Loucy (cell line): ENCODE measurements at regions not wholly inside any gene's neighbourhood (a gene's known extent, or its start where the extent isn't known, plus 50 kb on each side); places are given as distances from the start of the nearest gene placed in this dataset.

Source experiments
- H2AFZ ChIP-seq: fragments of 200-600 bp; sonication (generic); 2 replicates; pipeline ENCODE4 v1.6.0; 2016; ENCODE audit warnings: antibody characterized with exemption, mild to moderate bottlenecking, low read length, moderate library complexity
- H3F3A ChIP-seq: fragments of 200-600 bp; 2 replicates; pipeline ENCODE4 v1.6.0; 2016; ENCODE audit warnings: antibody characterized with exemption, low read depth, mild to moderate bottlenecking
- H3K27me3 ChIP-seq: fragments of 200-600 bp; sonication (generic); 2 replicates; pipeline ENCODE4 v1.6.1; 2014; ENCODE audit warnings: low read length, mild to moderate bottlenecking; ENCODE audit not compliant: insufficient read depth, poor library complexity, severe bottlenecking
- H3K36me3 ChIP-seq: fragments of 200-600 bp; sonication (generic); 2 replicates; pipeline ENCODE4 v1.6.1; 2016; ENCODE audit warnings: low read length; ENCODE audit not compliant: insufficient read depth
- H3K4me1 ChIP-seq: fragments of 200-600 bp; sonication (generic); 2 replicates; pipeline ENCODE4 v1.5.1; 2014; ENCODE audit warnings: low read length, mild to moderate bottlenecking; ENCODE audit not compliant: insufficient read depth, poor library complexity, severe bottlenecking
- H3K4me2 ChIP-seq: fragments of 200-600 bp; sonication (generic); 2 replicates; pipeline ENCODE4 v1.6.0; 2014; ENCODE audit warnings: antibody characterized with exemption, low read length, low read depth, mild to moderate bottlenecking; ENCODE audit not compliant: poor library complexity, severe bottlenecking
- H3K4me3 ChIP-seq: fragments of 200-600 bp; sonication (generic); 2 replicates; pipeline ENCODE4 v1.5.1; 2014; ENCODE audit warnings: low read length, mild to moderate bottlenecking, mixed read lengths; ENCODE audit not compliant: poor library complexity, severe bottlenecking
- H3K79me2 ChIP-seq: fragments of 200-600 bp; sonication (generic); 2 replicates; pipeline ENCODE4 v1.6.1; 2014; ENCODE audit warnings: low read length; ENCODE audit not compliant: insufficient read depth
- H3K9ac ChIP-seq: fragments of 200-600 bp; sonication (generic); 2 replicates; pipeline ENCODE4 v1.6.0; 2014; ENCODE audit warnings: mild to moderate bottlenecking, low read depth, low read length, moderate library complexity; ENCODE audit not compliant: poor library complexity, severe bottlenecking
- H3K9me2 ChIP-seq: fragments of 200-600 bp; sonication (generic); replicated peaks from 2 replicates; pipeline ENCODE4 v1.6.1; 2016; ENCODE audit warnings: low read depth, low read length, mixed read lengths
- H3K9me3 ChIP-seq: fragments of 200-600 bp; sonication (generic); 2 replicates; pipeline ENCODE4 v1.6.1; 2014; ENCODE audit warnings: mild to moderate bottlenecking, antibody characterized with exemption, low read length, low read depth; ENCODE audit not compliant: insufficient read depth
- H4K20me1 ChIP-seq: fragments of 200-600 bp; sonication (generic); 2 replicates; pipeline ENCODE4 v1.6.0; 2014; ENCODE audit warnings: antibody characterized with exemption, low read length, mild to moderate bottlenecking; ENCODE audit not compliant: insufficient read depth, poor library complexity, severe bottlenecking
- CTCF ChIP-seq: fragments of 200-600 bp; sonication (generic); conservative IDR thresholded peaks from 2 replicates; pipeline ENCODE4 v1.5.1; 2014; ENCODE audit warnings: mild to moderate bottlenecking, antibody characterized with exemption, low read length
- EZH2phosphoT487 ChIP-seq: fragments of 200-600 bp; IDR thresholded peaks from 2 replicates; pipeline ENCODE4 v1.6.1; 2018; ENCODE audit warnings: antibody characterized with exemption, mild to moderate bottlenecking, moderate library complexity, borderline replicate concordance

- Histone ChIP-seq H3K36me3 (no peaks in the 10 kb centered on the region), H3K27me3 (no peaks in the 10 kb centered on the region), H3K79me2 (no peaks in the 10 kb centered on the region), H3K4me1 (no peaks in the 10 kb centered on the region), H3K4me2 (no peak overlapping the region), H3K9me3 (no peaks in the 10 kb centered on the region), H3K9me2 (no peaks in the 10 kb centered on the region), H3F3A (no peaks in the 10 kb centered on the region), H2AFZ (no peak overlapping the region), H4K20me1 (no peaks in the 10 kb centered on the region), H3K9ac (no peak overlapping the region), H3K4me3 (no peak overlapping the region)
- TF ChIP-seq EZH2phosphoT487, result no peak
- TF ChIP-seq CTCF, result no peak
Measured at GRCh38 chrX:149374751-149375150, 130.4 kb downstream of the IDS start.

DNA sequence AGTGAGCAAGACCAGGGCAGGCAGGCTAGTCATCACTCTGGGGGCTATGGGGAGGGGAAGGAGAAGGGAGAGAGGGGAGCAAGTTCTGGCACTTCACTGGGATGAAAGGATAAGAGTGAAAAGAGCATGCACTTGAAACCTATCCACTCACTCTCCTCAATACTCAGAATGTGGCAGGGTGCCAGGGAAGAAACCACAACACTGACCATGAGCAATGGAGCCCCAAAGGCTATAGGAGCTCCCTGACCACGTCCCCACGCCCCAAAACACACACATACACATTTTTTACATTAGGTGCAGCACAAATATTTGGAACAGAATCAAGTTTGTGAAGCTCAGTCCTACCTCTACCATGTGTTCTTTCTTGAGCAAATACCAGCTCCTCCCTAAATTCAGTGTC is 132.2 kb downstream of the IDS start:
- TF ChIP-seq EZH2phosphoT487, result no peak

DNA sequence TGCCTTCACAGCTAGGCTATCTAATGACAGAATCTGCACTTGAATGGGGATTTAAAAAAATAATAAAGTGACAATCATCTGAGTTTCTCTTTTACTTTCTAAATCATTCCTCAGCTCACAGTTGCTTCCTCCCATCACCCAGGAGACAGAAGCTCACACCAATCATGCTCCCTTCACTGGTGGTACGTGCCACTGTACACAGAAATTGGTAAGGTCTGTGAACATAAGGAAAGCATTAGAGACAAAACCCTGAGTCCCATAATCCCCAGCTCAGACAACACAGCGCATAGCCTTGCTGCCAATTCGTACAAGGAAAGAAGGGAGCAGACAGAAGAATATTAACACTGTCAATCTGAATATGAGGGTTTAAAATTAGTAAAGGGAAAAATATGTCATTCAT is 133.1 kb downstream of the IDS start:
- Histone ChIP-seq H3K9me2 (no peaks in the 10 kb centered on the region), H3K9me3 (no peaks in the 10 kb centered on the region), H3K9ac (no peak overlapping the region), H3K27me3 (no peaks in the 10 kb centered on the region), H3K79me2 (no peaks in the 10 kb centered on the region), H3K36me3 (no peaks in the 10 kb centered on the region), H3K4me3 (no peak overlapping the region), H3K4me1 (no peaks in the 10 kb centered on the region), H4K20me1 (no peaks in the 10 kb centered on the region), H2AFZ (no peak overlapping the region), H3F3A (no peaks in the 10 kb centered on the region), H3K4me2 (no peak overlapping the region)
- TF ChIP-seq CTCF (no peak), EZH2phosphoT487 (no peak)

More for the DNA sequence above, 132.2 kb downstream of the IDS start:
- Histone ChIP-seq H3K9me3 (no peaks in the 10 kb centered on the region), H3K27me3 (no peaks in the 10 kb centered on the region), H3K4me3 (no peak overlapping the region), H3K4me1 (no peaks in the 10 kb centered on the region), H3F3A (no peaks in the 10 kb centered on the region), H3K4me2 (no peak overlapping the region), H4K20me1 (no peaks in the 10 kb centered on the region), H3K36me3 (no peaks in the 10 kb centered on the region), H3K9ac (no peak overlapping the region), H3K9me2 (no peaks in the 10 kb centered on the region), H3K79me2 (no peaks in the 10 kb centered on the region), H2AFZ (no peak overlapping the region)

DNA sequence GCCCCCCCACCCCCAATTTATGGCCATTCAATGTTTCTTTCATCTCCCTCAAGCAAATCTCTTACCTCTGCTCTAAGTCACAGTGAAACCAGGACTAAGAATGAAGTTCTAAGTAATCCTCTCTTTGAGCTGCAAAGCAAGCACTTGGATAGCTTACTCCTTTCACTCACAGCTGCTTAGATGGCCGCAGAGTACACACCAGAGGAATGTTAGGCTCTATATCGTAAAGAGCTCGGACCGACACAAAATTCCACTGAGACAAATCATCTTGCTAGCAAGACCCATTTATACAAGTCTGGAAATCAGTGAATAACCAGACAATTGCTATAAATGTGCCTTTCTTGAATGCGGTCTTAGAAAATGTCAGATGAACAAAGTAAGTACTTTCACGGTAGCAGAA is 135.0 kb downstream of the IDS start:
- Histone ChIP-seq H3K9me2 (no peaks in the 10 kb centered on the region), H3F3A (no peaks in the 10 kb centered on the region), H3K4me2 (no peak overlapping the region), H2AFZ (no peak overlapping the region), H3K9ac (no peak overlapping the region), H3K4me1 (no peaks in the 10 kb centered on the region), H3K9me3 (no peaks in the 10 kb centered on the region), H3K36me3 (no peaks in the 10 kb centered on the region), H3K79me2 (no peaks in the 10 kb centered on the region), H4K20me1 (no peaks in the 10 kb centered on the region), H3K4me3 (no peak overlapping the region), H3K27me3 (no peaks in the 10 kb centered on the region)
- TF ChIP-seq CTCF (no peak), EZH2phosphoT487 (no peak)
